Glomerular visceral epithelial cell (primary cell): ENCODE measurements at regions not wholly inside any gene's neighbourhood (a gene's known extent, or its start where the extent isn't known, plus 50 kb on each side); places are given as distances from the start of the nearest gene placed in this dataset.

Experiments
- DNase-seq: peaks from one replicate; pipeline ENCODE4 v3.0.0-alpha.2; 2016; ENCODE audit errors: extremely low spot score

DNA sequence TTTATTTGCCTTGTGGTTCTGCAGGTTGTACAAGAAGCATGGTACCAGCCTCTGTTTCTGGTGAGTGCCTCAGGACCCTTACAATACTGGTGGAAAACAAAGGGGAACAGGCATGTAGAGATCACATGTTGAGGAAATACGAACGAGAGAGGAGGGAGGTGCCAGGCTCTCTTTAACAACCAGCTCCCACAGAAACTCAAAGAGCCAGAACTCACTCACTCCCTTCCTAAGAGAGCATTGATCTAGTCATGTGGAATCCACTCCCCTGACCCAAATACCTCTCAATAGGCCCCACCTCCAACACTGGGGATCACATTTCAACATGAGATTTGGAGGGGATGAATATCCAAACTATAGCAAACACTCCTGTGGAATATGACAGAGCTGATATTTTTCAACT is 938.0 kb downstream of the GALC start:
- no peak for DNase-seq

DNA sequence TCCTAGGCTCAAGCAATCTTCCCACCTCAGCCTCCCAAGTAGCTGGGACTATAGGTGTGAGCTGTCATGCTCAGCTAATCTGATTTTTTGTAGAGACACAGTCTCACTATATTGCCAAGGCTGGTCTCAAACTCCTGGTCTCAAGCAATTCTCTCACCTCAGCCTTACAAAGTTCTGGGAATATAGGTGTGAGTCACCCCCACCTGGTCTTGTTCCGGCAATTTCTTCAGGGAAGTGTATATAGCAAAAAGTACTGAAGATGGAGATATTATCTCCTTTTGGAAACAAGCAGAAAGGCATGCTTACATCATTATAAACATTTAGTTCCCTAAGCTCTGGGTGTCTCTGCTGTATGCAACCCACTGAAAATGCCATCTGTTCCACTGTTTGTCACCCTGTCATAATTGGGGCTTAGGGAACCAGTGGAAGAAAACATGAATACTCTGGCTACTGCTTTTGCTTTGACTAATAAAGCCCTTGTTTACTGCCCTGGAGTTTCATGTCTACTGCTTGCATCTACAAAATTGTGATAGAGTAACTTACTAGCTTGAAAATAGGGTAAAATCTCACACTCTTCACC is 940.2 kb downstream of the GALC start:
- no peak for DNase-seq

DNA sequence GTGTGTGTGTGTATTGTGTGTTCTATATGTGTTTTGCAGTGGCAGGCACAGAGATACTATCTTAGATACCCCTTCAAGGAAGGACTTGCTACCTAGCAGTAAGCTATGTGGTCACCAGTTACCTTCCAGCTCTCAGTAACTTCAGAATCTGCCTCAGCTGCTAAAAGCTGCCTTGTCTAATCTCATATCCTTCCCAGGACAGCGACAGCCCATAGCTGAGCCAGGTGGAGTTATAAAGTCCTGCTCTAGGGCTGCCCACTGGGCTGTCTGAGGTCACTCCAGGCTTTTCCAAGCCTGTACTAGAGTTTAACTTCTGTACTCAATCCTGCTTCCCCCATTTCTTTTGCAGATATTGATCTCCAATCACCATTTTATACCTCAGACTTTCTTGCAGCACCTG is 942.6 kb downstream of the GALC start:
- no peak for DNase-seq

GRCh38 chr14:87049950-87050349 is 943.0 kb downstream of the GALC start:
- peak; percentile 56 for DNase-seq

DNA sequence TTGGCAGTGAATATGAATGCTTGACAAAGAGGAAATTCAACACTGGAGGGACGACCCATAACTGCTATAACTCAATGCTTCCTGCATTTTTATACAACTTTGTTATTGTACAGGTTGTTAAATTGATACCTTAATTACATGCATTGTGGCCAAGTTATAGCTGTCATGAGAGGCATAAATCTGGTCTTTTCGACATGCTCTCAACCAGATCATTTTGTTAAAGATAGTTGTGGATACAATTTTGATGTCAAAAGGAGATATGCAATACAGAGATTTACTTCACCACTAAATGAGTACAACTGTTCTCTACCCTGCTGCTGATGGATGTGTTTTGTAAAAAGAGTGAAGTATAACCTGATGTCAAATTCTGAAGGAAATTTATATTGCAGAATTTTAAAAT is 946.0 kb downstream of the GALC start:
- DNase-seq = no peak

GRCh38 chr14:87045956-87046355 is 947.0 kb downstream of the GALC start:
- DNase-seq = no peak

- no peak for DNase-seq
Observed at GRCh38 chr14:87045246-87045645, 947.7 kb downstream of the GALC start.

DNA sequence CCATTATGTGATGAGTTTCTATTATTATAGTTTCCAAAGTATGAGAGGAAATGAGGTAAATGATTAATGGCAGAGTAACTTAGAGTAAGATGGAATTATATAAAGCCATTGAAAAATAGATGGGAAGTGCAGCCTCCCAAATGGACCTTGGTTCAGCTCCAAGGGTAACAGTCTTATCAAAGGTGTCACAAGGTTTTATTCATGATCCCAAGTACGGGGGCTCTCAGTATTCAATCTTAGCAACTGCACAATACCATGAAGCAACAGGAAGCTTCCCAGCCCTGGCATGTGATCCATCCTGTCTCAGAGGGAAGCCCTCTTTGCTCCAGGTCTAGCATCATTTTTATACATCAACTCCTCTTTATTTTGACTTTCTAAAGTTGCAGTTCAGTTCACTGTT is 948.2 kb downstream of the GALC start:
- DNase-seq = peak; percentile 20

GRCh38 chr14:87043667-87044200 is 949.2 kb downstream of the GALC start:
- DNase-seq = no peak

GRCh38 chr14:87042354-87042753 is 950.6 kb downstream of the GALC start:
- DNase-seq = no peak

DNA sequence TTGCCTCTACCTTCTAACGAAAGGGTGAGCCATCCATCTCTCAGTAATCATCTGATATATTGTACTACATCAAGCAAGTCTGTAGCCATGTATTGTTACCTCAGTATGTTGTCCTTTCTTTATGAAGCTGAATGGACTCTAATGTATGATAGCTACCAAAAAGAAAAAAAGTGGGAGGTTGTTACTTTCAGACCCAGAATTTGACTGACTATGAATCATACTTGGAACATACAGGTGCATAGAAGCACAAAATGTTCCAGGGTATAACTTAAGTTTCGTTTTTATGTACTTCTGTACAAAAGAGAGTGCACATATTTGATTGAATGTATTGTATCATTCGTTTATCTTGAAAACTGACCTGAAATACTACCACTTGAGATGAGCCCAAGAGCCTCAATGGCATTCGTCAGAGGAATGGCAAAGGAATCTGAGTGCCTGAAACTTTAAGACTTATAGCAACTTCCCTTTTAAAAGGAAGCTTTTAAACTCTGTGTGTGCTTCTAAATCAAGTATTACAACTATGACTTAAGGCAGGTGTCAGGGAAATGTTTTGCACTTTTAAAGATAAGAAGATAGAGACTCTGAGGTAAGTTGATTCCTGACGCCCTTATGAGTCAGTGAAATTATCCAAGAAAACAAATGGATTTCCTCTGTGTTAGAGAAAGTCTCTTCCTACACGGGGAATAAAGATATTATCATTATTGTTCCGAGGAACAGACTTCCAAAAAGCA is 951.5 kb downstream of the GALC start:
- DNase-seq = no peak

DNA sequence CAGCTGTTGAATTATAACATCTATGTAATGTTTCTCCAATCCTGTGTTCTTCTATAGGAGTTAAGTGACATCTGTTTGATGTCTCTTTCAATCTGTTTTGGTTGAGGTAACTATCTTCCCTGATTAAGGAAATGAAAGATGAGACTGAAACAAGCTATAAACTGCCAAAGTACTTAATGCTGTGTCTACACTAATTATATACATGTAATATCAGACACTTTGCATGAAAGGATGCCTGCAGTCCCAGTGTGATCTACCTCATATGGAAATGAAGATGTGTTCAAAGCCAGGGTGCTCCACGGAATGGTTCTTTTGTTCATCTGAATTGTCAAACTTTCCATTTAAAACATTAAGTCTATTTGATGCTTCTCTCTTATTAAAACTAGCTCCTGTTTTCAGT is 958.3 kb downstream of the GALC start:
- DNase-seq = no peak

DNA sequence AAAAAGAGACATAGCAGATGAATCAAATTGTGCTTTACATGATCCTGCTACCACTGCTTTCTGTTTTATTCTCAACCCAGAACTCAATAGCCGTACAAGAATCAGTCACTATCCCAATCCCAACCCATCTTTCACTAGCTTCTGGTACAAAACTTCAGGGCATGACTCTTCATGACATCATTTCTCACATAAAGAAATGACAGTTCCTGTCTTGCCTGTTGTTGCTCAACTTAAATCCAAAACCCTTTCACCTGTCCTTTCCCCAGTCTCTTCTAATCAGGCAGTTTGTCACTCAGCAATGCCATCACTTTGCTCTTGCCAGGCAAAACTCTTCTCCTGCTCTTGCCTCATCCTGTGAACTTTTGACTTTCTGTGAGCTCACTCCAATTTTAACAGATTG is 962.8 kb downstream of the GALC start:
- no peak for DNase-seq

GRCh38 chr14:87020106-87020505 is 972.9 kb downstream of the GALC start:
- peak; percentile 46 for DNase-seq

DNA sequence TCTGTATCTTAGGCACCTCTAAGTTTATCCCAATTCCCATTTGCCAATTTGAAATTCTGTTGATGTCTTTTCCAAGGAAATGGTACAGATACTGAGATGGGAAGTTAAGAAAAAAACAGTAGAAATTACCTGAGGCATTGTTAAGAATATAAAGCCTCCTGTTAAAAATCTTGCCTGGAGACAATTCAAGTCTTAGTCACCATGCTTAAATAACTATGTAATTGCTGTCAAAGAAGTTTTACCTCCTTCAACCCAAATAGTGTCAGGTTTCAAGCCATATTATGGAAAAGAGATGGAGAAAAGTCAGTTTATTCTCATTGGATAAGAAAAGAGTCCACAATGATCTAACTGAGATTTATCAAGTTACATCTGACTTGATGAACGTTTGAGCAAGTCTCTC is 974.7 kb downstream of the GALC start:
- DNase-seq = no peak

DNA sequence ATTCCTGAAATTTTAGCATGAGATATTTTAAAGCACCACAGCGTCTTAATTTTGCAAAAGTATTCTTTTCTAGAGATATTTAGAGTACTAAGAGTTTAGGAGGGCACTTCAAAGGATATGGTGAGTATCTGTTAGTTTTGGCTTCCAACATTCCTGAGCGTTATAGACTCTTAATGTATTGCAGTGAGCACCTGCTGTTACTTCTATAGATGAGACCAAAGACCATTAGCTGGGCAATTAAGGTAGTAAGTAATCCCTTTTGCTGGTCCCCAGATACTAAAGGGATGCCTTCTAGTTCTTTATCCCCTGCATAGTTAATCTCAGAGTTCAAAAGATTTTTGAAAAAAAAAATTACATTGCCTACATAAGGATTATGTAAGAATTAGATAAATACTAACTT is 975.6 kb downstream of the GALC start:
- no peak for DNase-seq

- DNase-seq = peak; percentile 6
Observed at GRCh38 chr14:87014856-87015255, 978.1 kb downstream of the GALC start.

DNA sequence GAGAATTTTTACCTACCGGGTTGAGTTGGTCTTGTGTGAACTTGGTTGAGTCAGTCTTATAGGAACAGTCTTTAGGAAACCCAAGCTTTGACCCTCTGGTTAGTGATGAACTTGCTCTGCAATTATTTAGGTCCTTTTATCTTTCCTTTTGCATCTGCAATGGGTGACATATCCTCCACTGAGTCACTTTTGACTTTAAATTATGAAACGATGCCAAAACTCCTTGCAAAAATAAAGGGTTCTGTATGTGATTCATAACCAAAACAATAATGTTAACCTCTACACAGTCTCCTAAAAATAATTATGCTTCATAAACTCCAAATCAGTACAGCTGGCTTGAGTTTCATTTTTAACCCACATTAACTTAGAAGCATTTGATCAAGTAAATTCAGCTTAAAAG is 979.4 kb downstream of the GALC start:
- peak; percentile 61 for DNase-seq

DNA sequence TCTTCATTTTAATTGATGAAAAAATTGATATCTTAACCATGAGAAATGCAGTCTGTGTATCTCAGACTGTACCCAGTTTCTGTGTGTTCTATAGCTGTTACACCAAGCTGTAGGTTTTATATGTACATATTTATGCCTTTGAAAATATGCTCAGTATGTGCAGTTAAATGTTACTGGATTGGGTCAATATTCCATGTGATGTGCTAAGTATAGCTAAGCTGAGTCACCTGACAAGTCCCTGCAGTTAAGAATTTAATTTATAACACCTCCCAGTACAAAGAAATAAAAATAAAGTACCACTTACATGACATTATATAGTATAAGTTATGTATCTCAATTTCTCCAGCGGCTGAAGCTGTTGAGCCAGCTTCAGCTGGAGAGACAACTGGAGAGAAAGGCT is 984.0 kb downstream of the GALC start:
- DNase-seq = no peak

- DNase-seq = no peak
Observed at GRCh38 chr14:87005280-87005679, 987.7 kb downstream of the GALC start.

GRCh38 chr14:87002776-87003175 is 990.2 kb downstream of the GALC start:
- DNase-seq = no peak

GRCh38 chr14:87001333-87001732 is 991.6 kb downstream of the GALC start:
- DNase-seq = no peak

DNA sequence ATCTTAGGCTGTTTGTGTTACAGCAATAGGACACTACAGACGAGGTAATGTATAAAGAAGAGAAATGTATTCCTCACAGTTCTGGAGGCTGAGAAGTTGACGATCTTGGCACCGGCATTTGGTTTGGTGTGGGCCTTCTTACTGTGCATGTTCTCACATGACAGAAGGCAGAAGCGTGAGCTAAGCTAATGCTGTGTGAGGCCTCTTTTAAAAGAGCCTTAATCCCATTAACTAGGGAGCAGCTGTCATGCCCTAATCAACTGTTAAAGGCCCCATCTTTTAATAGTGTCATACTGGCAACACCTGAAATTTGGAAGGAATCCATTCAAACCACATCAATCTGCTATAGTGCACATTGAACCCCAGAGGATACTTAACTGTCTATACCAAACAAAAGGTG is 992.9 kb downstream of the GALC start:
- DNase-seq = no peak

DNA sequence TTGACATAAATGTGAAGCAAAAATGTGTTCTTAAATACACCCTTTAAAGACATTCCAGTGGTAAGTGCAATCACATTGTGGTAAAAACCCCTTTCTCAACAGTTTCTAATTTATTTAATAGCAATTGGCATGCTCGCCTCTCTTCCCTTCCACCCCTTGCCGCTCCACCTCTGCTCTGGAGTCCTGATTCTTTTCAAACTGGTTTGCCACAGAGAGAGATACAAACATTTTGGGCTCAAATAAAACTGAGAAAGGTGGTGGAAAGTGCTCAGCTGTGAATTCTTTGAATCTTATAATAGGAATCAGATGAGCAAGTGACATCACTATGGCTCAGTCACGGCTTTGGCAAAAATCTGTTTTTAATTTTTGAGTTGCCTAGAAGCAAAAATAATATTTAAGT is 993.9 kb downstream of the GALC start:
- DNase-seq = no peak
